ENCODE measurements at regions not wholly inside any gene's neighbourhood (a gene's known extent, or its start where the extent isn't known, plus 50 kb on each side); places are given as distances from the start of the nearest gene placed in this dataset.

DNA sequence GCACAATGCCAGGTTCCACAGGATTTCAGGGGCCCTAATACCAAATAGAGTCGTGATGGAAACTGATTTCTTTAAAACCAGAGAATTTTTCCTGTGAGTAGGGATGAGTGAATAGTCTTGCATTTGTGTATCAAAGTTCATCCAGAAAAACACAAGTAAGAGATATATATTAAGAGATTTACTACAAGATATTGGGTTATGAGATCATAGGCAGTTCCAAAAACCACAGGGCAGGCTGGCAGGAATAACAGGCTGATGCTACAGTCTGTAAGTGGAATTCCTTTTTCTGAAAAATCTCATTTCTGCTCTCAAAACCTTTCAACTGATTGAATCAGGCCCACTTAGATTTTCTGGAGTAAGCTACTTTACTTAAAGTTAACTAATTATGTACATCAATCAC, 1756.2 kb upstream of the SEL1L start:
- TF ChIP-seq, protein P1, sequence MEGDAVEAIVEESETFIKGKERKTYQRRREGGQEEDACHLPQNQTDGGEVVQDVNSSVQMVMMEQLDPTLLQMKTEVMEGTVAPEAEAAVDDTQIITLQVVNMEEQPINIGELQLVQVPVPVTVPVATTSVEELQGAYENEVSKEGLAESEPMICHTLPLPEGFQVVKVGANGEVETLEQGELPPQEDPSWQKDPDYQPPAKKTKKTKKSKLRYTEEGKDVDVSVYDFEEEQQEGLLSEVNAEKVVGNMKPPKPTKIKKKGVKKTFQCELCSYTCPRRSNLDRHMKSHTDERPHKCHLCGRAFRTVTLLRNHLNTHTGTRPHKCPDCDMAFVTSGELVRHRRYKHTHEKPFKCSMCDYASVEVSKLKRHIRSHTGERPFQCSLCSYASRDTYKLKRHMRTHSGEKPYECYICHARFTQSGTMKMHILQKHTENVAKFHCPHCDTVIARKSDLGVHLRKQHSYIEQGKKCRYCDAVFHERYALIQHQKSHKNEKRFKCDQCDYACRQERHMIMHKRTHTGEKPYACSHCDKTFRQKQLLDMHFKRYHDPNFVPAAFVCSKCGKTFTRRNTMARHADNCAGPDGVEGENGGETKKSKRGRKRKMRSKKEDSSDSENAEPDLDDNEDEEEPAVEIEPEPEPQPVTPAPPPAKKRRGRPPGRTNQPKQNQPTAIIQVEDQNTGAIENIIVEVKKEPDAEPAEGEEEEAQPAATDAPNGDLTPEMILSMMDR (IDR thresholded peaks at IDR 0.05), result no peak
- TF ChIP-seq POLR2A (IDR thresholded peaks at IDR 0.05), result no peak

All from sigmoid colon (tissue), 3 donors.